GM12878 (cell line): ENCODE measurements at regions not wholly inside any gene's neighbourhood (a gene's known extent, or its start where the extent isn't known, plus 50 kb on each side); places are given as distances from the start of the nearest gene placed in this dataset.

Experiments used
- ATAC-seq: fragments of 200-7000 bp; cut with Tn5 transposase; 3 replicates; pipeline ENCODE4 v1.9.1; 2020; ENCODE audit warnings: mild to moderate bottlenecking, moderate library complexity
- BruUV-seq: library from RNA; stranded (reverse); fragments of 400-500 nt; replicated peaks from 2 replicates; lab custom pipeline; 2021; lab: Mats Ljungman, UMichigan
- CTCF ChIA-PET: fragments of 300-600 bp; sonication (Branson Sonifier 250); formaldehyde crosslinking; extraction: SDS; loops from one replicate; lab custom pipeline; 2021; ENCODE audit warnings: inconsistent platforms; lab: Yijun Ruan, JAX
- POLR2A ChIA-PET: fragments of 350-600 bp; formaldehyde crosslinking; extraction: SDS; loops from one replicate; lab custom pipeline; 2021; ENCODE audit warnings: inconsistent platforms; lab: Charles Lee
- RAD21 ChIA-PET: fragments of 300-600 bp; sonication (Branson Sonifier 250); formaldehyde crosslinking; loops from one replicate; lab custom pipeline; 2023; ENCODE audit warnings: antibody characterized with exemption; ENCODE audit not compliant: unreplicated experiment; lab: Charles Lee
- SMC1A ChIA-PET: fragments of 300-600 bp; sonication (Branson Sonifier 250); formaldehyde crosslinking; loops from one replicate; lab custom pipeline; 2023; ENCODE audit not compliant: unreplicated experiment, uncharacterized antibody; lab: Charles Lee
- DNase-seq: peaks from one replicate; pipeline ENCODE4 v3.0.0-alpha.2; 2011; ENCODE audit warnings: low read depth, low spot score
- FAIRE-seq: peaks from 3 replicates; lab custom pipeline; 2011; peaks lifted over from hg19 to GRCh38; lab: Jason Lieb, UNC
- H2AFZ ChIP-seq: 2 replicates; pipeline ENCODE4 v1.6.0; 2011; ENCODE audit warnings: low read depth, low read length, control low read depth; ENCODE audit not compliant: control insufficient read depth
- H3K27ac ChIP-seq: 2 replicates; pipeline ENCODE4 v1.5.1; 2011; ENCODE audit warnings: control low read depth; ENCODE audit not compliant: control insufficient read depth, insufficient read depth
- H3K27me3 ChIP-seq, 2 experiments: replicated peaks in 1 of 2; 2 replicates each; pipeline versions ENCODE4 v1.6.0 to v1.6.1; 2011; ENCODE audit warnings: low read length in 1 of 2; ENCODE audit not compliant: control insufficient read depth in 2 of 2, insufficient read depth in 2 of 2
- H3K36me3 ChIP-seq, 2 experiments: 2 replicates each; pipeline ENCODE4 v1.5.1; 2011; ENCODE audit warnings: low read length in 1 of 2; ENCODE audit not compliant: control insufficient read depth in 2 of 2, insufficient read depth in 2 of 2
- H3K4me1 ChIP-seq: 2 replicates; pipeline ENCODE4 v1.6.1; 2011; ENCODE audit warnings: mild to moderate bottlenecking, low read length, moderate library complexity, mixed read lengths; ENCODE audit not compliant: control insufficient read depth, insufficient read depth
- H3K4me2 ChIP-seq: 2 replicates; pipeline ENCODE4 v1.6.0; 2011; ENCODE audit warnings: control low read depth; ENCODE audit not compliant: control insufficient read depth, insufficient read depth
- H3K4me3 ChIP-seq: fragments of 200-600 bp; sonication (generic); 2 replicates; pipeline ENCODE4 v1.5.1; 2016
- H3K79me2 ChIP-seq: 2 replicates; pipeline ENCODE4 v1.6.0; 2011; ENCODE audit warnings: low read length; ENCODE audit not compliant: control insufficient read depth, insufficient read depth
- H3K9ac ChIP-seq: 2 replicates; pipeline ENCODE4 v1.8.0; 2011; ENCODE audit warnings: low read length, control low read depth, mixed read lengths; ENCODE audit not compliant: control insufficient read depth, insufficient read depth
- H3K9me3 ChIP-seq: replicated peaks from 3 replicates; pipeline ENCODE4 v1.5.1; 2011; ENCODE audit warnings: mild to moderate bottlenecking, low read length; ENCODE audit not compliant: control insufficient read depth, insufficient read depth
- H4K20me1 ChIP-seq: 2 replicates; pipeline ENCODE4 v1.6.0; 2011; ENCODE audit not compliant: control insufficient read depth, insufficient read depth
- CBFB ChIP-seq: IDR thresholded peaks from 2 replicates; pipeline ENCODE4 v1.6.1; 2016; ENCODE audit warnings: antibody characterized with exemption, low read depth
- CEBPZ ChIP-seq: fragments of 150-350 bp; IDR thresholded peaks from 2 replicates; pipeline ENCODE4 v1.6.1; 2016; ENCODE audit warnings: low read depth, low read length
- PML ChIP-seq: IDR thresholded peaks from 2 replicates; pipeline ENCODE4 v1.6.1; 2012; ENCODE audit warnings: low read length, inconsistent platforms
- RAD21 ChIP-seq: IDR thresholded peaks from 2 replicates; pipeline ENCODE4 v1.6.1; 2011; ENCODE audit warnings: mild to moderate bottlenecking, low read depth, low read length, moderate library complexity; ENCODE audit not compliant: insufficient read depth
- WGBS: methylation state at CpG from one replicate; pipeline ENCODE4 v1.1.6; 2016; ENCODE audit warnings: low lambda C conversion rate; ENCODE audit not compliant: insufficient replicate concordance, insufficient coverage; ENCODE audit errors: missing lambda C conversion rate; 5-methylcytosine and 5-hydroxymethylcytosine counted together
- in situ Hi-C: fragments of 300-500 bp; cut with MboI; formaldehyde crosslinking; loops from 9 replicates; pipeline ENCODE4 v1.14.3; 2018; ENCODE audit warnings: mixed read lengths
- intact Hi-C: fragments of 100-400 bp; cut with micrococcal nuclease; formaldehyde crosslinking; loops from one replicate; pipeline ENCODE4 v1.14.2; 2022; ENCODE audit not compliant: unreplicated experiment
- TF ChIP-seq, protein P1 (sequence below): IDR thresholded peaks from 2 replicates; pipeline ENCODE4 v1.6.1; 2011; ENCODE audit warnings: borderline replicate concordance, low read depth, mild to moderate bottlenecking, moderate library complexity, mixed read lengths, low read length; ENCODE audit not compliant: insufficient read depth; ENCODE audit errors: extremely low read length
- TF ChIP-seq, protein P2 (sequence below): fragments of 150-350 bp; IDR thresholded peaks from 2 replicates; pipeline ENCODE4 v1.6.1; 2014; ENCODE audit warnings: mild to moderate bottlenecking, low read depth, low read length

- no peaks in the 10 kb centered on the region for H3K9me3 ChIP-seq
- H3K27me3 ChIP-seq, result no peaks in the 10 kb centered on the region
- no peaks in the 10 kb centered on the region for H4K20me1 ChIP-seq
- no TSS peak for BruUV-seq
- intact Hi-C loops, result loop anchor here (5.0 to 10.0 kb wide), 2 partner anchors 72 to 691 kb away; no protein-coding TSS in a partner anchor
- WGBS, result 0% methylated on average over 2 of the region's 2 CpGs
- H3K36me3 ChIP-seq, result no peaks in the 10 kb centered on the region
- ChIA-PET CTCF (interaction anchor here (0.7 to 1.2 kb wide), 3 partner anchors 10 to 236 kb away, joined by 3 read pairs; no protein-coding TSS in a partner anchor), RAD21 (interaction anchor here (0.8 kb wide), 1 partner anchor 848 kb away, joined by 3 read pairs; no protein-coding TSS in a partner anchor)
- H3K4me1 ChIP-seq, result no peaks in the 10 kb centered on the region
- no peak overlapping the region for H3K9ac ChIP-seq
- DNase-seq (no peak), ATAC-seq (no peak)
- H3K79me2 ChIP-seq, result no peaks in the 10 kb centered on the region
- H3K4me2 ChIP-seq, result no peak overlapping the region
- H2AFZ ChIP-seq, result no peak overlapping the region
- H3K27ac ChIP-seq, result no peak overlapping the region
- TF ChIP-seq, protein P1, sequence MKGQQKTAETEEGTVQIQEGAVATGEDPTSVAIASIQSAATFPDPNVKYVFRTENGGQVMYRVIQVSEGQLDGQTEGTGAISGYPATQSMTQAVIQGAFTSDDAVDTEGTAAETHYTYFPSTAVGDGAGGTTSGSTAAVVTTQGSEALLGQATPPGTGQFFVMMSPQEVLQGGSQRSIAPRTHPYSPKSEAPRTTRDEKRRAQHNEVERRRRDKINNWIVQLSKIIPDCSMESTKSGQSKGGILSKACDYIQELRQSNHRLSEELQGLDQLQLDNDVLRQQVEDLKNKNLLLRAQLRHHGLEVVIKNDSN, result no peak
- no peak for TF ChIP-seq PML
- TF ChIP-seq CBFB, result no peak
- TF ChIP-seq, all 136 proteins: peak for 0
- in situ Hi-C loops, result no loop called here
- POLR2A ChIA-PET, result no interaction called here
- H3K4me3 ChIP-seq, result no peak overlapping the region
- SMC1A ChIA-PET, result no interaction called here
- FAIRE-seq, result no peak
Measured at GRCh38 chr11:30125456-30125855, 105.4 kb upstream of the FSHB start.

DNA sequence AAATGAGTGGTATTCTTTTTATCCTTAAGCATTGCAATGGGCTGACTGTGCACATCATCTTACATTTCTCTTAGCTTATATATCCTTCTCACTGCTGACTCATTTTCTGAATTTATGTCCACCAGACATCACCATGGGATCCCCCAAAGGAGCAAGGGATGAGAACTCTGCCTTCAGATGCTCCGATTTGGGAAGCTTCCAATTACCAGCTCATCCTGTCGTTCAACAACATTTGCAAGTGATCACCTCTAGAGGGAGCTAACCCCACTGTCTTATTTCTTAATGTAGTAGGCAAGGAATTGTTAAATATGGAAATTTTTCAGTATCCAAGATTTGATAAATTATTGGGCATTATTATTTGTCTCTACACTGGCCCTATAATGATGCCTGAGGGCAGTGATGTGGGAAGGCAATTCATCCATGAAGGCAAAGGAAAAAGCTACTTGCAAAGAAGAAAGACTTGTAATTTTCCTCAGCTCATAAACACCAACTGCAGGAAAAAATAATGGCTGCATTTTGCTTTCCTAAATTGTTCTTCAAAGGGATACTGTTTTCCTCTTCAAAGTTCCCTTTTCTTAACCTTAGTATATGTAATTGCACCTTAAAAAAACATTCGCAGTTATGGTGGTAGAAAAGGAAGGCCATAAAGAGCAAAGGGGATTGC lies 102.4 kb upstream of the FSHB start:
- no peaks in the 10 kb centered on the region for H3K36me3 ChIP-seq
- no peaks in the 10 kb centered on the region for H4K20me1 ChIP-seq
- BruUV-seq, result no TSS peak
- H2AFZ ChIP-seq, result no peak overlapping the region
- H3K4me2 ChIP-seq, result no peak overlapping the region
- POLR2A ChIA-PET, result no interaction called here
- H3K4me1 ChIP-seq, result no peaks in the 10 kb centered on the region
- intact Hi-C loops, result loop anchor here (5.0 to 10.0 kb wide), 2 partner anchors 69 to 694 kb away; no protein-coding TSS in a partner anchor
- H3K4me3 ChIP-seq, result no peak overlapping the region
- RAD21 ChIA-PET, result interaction anchor here (0.6 to 3.1 kb wide), 12 partner anchors 13 to 790 kb away, joined by 3 to 32 read pairs (median 6); no protein-coding TSS in a partner anchor
- ATAC-seq, result peak; percentile 68
- H3K27me3 ChIP-seq, result no peaks in the 10 kb centered on the region
- 33% methylated on average over 3 of the region's 3 CpGs for WGBS
- CTCF ChIA-PET, result interaction anchor here (0.6 to 10.5 kb wide), 70 partner anchors 8 to 979 kb away, joined by 3 to 171 read pairs (median 4); partner anchors contain the start of genes ARL14EP and FSHB
- SMC1A ChIA-PET, result interaction anchor here (0.6 to 5.9 kb wide), 31 partner anchors 8 to 786 kb away, joined by 3 to 45 read pairs (median 5); partner anchors contain the start of gene ARL14EP
- no peaks in the 10 kb centered on the region for H3K9me3 ChIP-seq
- no peak for DNase-seq
- peak; percentile 94 for FAIRE-seq
- in situ Hi-C loops, result no loop called here
- no peaks in the 10 kb centered on the region for H3K79me2 ChIP-seq
- no peak overlapping the region for H3K27ac ChIP-seq
- H3K9ac ChIP-seq, result no peak overlapping the region
- TF ChIP-seq, protein P2, sequence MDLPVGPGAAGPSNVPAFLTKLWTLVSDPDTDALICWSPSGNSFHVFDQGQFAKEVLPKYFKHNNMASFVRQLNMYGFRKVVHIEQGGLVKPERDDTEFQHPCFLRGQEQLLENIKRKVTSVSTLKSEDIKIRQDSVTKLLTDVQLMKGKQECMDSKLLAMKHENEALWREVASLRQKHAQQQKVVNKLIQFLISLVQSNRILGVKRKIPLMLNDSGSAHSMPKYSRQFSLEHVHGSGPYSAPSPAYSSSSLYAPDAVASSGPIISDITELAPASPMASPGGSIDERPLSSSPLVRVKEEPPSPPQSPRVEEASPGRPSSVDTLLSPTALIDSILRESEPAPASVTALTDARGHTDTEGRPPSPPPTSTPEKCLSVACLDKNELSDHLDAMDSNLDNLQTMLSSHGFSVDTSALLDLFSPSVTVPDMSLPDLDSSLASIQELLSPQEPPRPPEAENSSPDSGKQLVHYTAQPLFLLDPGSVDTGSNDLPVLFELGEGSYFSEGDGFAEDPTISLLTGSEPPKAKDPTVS, result no peak
- peak; percentile 57 for TF ChIP-seq RAD21
- no peak for TF ChIP-seq CEBPZ
